NCI-H82 treated with DMSO at 0.1 percent for 48 hours (cell line): ENCODE measurements at regions not wholly inside any gene's neighbourhood (a gene's known extent, or its start where the extent isn't known, plus 50 kb on each side); places are given as distances from the start of the nearest gene placed in this dataset.
"Not testable (repeated sequence)": the region's sequence is repeated elsewhere in the genome, so short reads cannot be mapped to it uniquely, and the experiment has no call there.

Experiments used
- DNase-seq: peaks from one replicate; lab custom pipeline; 2025; ENCODE audit not compliant: unreplicated experiment; lab: John Stamatoyannopoulos, UW

DNA sequence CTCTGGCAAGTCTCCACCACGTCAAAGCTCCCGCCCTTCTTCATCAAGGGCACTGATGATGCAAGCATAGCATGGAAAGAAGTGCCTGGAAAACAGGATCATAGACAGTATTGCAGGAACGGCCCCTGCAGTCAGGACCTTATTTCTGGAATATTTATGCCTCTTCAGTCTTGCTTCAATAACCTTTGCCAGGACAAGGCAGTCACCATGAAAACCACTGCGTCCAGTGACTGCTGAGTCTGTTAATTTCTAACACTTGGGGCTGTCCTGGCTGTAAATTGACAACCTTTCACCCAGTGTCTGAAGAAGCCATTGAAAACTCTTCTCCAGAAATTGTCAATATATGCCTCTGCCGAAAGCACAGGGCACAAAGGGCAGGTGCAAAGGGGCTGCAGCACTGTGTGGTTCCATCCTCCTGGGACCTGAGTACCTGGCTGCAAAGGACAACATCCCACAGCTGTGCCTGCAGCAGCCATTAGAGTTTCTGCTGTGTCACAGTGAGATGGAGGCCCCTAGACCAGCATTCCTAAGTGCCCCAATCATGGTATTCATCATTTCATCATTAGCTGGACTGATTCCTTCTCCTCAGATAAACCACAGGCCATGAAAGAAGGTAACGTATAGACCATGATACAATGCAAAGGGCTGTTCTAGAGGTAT, 819.6 kb downstream of the RNF144A start:
- no peak for DNase-seq

DNA sequence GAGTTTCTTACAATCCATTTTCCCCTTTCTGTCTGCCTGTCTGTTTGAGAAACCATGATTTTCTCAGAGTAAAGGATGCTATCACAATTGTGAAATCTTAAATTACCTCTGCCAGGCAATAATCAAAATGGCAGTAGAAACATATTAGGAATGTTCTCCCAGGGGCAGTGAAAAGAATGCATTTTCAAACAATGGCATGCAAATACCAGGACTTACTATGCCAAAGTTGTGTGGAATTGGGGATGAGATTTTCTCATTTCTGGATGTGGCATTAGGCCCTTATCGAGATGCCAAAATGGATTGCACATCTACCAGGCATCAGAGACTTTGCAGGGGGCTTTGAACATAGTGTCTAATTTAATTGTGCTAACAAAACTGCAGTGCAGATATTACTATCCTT, 821.4 kb downstream of the RNF144A start:
- DNase-seq: no peak

DNA sequence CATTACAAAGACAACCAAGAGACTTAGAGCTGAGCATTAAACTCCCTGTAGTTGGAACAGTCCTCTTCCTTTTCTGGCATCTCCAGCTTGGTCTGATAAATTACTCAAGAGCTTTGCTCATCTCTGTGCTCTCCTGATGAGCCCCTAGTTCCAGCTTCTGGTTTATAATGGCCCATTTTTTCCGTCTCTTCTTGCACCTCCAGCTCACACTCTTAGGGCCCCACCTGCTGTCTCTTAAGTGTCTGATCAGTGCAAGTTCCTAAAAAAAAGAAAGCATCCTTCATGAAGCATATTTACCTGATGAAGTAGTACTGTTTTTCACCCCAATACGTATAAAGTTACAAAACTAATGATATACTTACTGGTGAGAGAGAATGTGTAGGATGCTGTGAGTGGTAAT, 822.9 kb downstream of the RNF144A start:
- no peak for DNase-seq

DNA sequence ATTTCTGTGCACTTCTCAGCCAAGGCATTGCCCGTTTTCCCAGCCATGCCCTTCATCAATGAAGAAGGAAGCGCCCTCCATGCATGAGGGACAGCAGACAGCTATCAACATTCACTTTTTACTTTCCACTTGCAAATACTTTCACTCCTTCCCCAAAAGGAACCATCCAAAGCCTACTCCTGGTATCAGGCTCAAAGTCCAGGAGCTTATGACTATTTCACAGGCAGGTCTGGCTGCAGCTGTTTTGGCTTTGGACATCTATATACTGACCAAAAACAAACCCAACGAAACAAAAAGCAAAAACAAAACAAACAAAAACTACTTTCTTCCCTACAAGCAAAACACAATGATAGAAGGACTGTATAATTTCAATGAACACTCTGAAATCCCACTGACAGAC, 825.1 kb downstream of the RNF144A start:
- no peak for DNase-seq

DNA sequence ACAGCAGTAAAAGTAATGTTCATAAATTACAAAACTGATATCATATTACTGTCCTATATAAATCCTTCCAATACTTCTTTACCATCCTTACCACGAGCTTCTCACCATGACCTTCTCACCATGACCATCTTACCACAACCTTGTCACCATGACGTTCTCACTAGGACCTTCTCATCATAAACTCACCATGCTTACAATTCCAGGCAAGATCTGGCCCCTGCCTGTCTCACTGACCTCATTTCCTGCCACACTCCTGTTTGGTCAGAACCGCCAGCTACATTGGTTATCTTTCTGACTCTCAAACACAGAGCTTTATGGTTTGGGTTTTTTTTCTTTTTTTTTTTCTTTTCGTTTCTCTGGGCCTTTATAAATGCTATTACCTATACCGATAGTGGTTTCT, 827.6 kb downstream of the RNF144A start:
- no peak for DNase-seq

DNA sequence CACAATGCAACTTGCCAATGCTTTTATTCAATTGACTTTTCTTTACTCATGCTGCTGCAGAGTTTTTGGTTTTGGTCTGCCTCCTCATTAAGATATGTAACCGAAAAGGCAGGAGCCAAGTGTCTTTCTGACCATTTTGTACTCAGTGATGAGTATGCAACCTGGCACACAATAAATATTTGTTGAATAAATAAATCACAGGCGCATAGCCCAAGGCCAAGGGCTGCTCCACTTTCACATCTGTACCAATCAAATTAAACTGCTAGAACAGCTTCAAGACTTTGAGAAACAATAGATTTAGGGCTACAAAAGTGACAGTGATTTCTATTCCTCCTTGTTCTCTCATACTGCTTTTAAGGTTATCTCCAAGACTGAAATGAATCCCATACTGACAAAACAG, 828.2 kb downstream of the RNF144A start:
- DNase-seq: no peak

DNA sequence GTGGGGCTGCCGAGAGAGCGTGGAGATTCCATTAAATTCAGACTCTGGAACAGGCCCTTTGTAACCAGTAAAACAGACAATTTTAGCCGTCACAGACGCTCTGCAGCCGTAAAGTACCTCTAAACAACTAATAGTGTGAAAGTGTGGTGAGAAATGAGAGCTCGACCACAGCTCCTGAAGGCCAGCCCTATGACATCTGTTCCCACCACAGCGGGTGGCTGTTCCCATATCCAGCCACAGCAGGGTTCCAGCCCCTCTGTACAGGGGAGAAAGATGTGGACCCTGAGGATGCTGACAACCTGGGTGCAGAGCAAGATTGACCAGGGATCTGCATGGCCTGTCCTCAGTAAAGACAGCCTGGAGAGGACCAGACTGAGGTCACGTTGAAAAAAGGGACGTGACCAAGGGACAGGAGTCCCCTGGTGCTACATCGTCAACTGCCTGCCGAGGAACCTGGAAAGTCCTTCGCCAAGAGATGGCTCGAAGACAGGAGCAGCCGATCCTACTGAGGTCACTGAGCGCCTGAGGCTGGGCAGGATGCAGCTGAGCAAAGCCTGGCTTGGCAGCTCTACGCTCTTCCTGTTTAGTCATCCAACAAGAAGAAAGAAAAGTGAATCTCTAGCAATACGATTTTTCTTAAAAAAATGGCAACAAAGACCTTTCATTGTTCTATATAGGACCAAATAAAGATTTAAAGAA, 831.7 kb downstream of the RNF144A start:
- DNase-seq: no peak

DNA sequence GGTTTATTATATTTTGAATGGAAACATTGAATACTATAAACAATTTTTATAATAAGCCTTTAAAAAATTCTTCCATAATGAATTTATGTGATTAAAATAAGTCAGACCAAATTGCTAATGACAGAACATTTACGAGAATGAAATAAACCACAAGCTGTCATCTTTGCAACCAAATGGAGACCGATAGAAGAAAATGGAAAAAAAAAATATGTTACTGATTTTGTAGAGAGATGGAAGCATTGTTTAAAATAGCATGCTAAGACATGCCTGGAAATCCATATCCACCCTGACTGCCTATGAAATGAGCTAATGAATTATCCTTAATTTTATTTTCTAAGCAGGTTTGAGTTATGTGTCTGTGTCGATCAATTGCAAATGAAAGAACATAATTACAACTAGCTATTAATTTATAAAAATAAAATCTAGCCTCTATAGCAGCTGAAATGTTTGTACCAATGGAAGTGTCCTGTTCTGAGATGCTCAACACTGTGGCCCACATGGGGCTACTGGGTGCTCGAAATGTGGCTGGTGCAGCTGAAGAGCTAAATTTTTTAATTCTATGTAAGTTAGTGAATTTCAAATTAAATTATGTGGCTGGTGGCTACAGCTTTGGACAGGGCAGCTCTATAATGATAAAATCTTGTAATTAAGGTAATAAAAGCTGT, 832.8 kb downstream of the RNF144A start:
- no peak for DNase-seq

DNA sequence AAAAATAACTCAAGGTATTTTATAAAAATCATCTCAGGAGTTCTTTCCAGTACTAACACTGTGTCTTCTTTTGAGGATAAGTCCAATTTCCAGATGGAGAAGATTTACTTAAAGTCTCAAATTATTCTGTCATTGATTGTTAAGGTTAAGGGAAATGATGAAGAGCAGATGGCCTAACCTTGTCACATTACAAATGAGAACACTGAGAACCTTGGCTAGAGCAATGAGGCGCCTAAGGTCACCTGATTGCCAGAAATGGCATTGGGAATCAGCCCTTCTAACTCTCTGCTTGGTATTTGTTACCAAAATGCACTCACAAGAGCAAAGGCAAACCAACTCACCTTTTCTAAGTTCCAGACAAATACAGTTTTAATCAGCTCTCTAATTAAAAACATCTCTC, 835.1 kb downstream of the RNF144A start:
- no peak for DNase-seq

DNA sequence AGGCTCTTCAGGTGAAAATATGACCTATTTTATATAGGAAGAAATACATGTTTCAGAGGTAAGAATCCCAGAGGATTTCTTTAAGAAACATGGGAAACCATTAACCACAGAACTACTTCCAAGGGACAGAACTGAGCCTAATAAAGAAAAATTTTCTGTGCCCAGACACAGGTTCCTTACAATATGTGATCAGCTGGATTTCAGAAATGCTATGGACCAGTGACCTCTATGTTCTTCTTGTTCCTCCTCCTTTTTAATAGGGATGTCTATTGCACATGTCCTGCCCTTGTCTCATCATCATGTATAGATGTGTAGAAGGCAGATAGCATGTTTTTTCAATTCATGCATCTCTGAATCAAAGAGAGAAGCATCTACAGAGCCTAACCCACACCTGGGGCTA, 836.6 kb downstream of the RNF144A start:
- no peak for DNase-seq

DNA sequence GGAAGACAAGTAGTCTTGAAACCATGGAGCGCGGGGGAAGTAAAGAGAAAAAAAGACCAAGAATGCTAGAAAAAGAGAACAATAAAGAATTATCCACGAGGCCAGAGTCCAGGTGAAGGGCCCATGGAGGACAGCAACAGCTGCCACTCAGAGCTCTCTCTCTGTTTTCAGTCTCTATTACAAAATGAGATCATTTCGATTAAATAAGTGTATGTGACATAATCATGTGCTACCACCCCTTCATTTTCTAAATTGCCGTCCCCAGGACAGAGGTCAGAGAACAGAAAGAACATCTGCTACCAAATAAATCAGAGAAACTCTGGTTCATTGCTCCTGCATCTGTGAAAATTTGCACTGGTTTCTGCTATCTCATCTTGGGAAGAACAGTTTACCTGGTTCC, 838.7 kb downstream of the RNF144A start:
- DNase-seq: no peak

DNA sequence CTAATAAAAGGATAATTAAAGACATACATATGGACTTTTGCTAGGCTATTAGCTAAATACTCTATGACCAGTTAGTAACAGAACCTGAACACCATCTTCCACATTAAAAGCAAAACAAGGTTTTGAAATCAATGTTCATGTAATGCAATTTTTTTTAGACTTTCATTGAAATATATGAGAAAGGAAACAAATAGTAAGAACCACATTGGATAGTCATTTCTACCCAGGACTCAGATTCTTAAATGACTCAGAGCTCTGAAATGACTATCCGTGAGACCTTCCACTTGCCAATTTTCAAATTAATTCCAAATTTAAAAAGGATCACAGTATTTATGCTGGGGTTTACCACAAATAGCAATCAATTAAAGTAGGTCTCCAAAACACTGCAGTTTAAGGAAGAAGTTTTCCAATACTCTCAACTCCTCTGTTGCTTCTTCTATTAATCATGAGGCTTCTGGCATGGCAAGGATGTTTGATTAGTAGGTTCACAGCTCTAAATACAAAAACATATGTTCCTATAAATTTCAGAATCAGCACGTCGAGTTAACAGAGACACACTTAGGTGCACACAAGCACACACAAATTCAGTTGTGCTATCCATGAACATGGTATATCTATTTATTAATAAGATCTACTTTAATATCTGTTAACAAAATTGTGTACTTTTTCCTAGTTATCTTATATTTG, 841.0 kb downstream of the RNF144A start:
- DNase-seq: no peak

DNA sequence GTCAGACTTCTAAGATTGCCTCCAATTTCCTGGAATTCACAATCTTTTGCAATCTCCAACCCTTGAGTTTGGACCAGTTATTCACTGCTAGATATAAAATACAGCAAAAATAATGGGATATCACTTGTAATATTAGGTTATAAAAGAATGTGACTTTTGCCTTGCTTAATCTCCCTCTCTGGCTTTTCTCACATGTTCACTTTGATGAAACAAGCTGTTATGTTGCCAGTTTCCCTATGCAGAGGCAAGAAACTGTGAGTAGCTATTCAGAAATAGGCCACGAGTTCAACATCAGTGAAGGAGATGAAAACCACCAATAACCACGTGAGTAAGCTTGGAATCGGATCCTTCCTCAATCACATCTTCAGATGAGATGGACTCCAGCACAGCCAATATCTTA, 842.7 kb downstream of the RNF144A start:
- no peak for DNase-seq

DNA sequence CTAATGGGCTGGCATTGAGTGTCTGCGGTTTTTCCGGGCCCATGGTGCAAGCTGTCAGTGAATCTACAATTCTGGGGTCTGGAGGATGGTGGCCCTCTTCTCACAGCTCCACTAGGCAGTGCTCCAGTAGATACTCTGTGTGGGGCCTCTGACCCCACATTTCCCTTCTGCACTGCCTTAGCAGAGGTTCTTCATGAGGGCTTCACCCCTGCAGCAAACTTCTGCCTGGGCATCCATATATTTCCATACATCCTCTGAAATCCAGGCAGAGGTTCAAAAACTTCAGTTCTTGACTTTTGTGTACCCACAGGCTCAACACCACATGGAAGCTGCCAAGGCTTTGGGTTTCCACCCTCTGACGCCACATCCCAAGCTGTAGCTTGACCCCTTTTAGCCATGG, 846.2 kb downstream of the RNF144A start:
- DNase-seq: not testable (repeated sequence)

DNA sequence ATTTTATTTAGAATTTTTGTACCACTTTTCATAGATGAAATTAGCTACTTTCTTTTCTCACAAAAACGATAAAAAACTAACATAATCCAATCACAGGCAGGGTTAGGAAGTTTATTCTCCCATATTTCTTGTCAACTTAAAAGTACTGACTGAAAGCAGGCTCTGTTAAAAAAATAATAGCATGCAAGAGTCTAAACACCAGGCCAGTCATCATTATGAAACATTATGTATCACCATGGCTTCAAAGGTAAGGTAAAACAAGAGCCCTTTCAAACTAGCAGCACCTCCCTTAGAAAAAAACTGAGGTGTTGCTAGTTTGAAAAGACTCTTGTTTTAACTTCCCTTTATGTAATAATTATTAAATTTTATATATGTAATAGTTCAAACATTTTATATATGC, 848.0 kb downstream of the RNF144A start:
- no peak for DNase-seq

DNA sequence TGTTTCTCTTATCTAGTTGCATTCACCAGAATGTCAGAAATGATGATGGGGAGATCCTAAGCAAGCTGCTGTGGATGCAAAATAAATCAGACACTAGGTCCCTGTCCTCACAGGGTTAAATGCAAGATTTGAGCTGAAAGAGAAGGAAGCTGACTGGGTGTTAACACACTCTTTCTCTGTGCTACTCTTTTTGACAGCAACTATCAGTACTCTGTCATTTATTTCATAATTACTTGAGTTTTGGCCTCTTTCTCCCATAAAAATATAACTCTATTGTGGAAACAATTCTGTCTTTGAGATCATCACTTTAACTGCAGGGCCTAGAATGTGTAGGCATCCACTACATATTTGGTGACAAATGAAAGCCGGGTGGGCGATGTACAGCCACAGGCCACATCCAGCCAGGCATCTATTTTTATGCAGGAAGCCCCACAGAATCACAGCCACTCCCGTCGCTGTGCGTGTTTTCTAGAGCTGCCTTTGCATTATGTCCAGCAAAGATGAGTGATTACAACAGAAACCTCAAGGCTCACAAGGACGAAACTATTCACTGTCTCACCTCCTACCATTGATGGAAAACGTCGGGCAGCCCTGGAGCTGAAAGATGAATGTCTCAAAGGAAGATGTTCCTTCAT, 849.0 kb downstream of the RNF144A start:
- DNase-seq: no peak

DNA sequence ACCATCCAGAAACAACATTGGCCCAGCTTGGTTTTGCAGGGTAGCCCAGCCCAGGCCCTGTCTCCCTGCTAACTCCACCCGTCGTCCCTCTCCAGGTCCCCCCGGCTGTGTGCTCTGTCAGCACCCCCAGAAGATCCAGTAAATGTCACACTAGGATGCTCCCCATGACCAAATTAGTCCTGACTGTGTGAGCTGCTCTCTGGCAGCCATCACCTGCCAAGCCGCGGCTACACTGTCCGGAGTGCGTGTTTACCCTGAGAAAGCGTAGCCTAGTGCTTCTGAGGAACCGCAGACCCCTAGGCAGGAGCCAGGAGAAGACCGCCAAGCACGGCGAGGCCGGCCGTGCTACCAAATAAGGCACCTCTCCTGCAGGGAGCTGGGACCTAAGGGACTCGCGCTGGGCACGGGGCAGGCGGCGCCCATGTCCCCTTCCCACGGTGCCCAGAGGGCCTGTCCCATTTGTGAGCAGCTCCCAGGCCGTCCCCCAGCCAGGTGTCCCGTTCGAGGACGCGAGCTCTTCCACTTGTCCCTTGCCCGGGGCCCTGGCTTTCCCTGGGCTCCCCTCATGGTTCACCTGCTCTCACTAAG, 849.9 kb downstream of the RNF144A start:
- DNase-seq: no peak

DNA sequence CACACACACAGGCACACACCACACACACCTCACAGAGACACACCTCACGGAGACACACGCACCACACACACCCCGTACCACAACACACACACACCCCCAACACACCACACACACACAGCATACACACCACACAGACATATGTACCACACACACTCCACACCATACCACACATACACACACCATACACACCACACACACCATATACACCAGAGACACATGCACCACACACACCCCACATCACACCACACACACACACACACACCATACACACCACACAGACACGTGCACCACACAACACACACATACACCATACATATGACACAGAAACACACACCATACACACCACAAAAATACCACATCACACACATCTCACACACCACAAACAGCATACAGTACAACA, 850.7 kb downstream of the RNF144A start:
- no peak for DNase-seq

DNA sequence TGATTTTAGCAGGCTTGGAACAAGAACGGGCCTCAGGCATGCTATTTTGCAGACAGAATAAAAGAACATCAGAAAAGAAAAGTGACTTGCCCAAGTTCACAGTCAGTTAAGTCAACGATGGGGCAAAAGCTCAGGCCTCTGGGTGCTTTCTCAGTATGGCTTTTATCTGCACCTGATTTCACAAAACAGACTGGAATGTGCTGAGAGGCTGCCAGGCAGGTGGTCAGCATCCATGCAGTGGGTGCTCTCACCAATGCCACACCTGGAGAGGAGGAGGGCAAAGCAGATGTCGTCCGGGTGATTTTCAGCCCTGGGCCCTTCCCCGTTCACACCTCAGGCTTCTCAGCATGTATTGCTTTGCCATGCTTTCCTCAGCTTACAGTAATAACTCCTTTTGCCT, 854.6 kb downstream of the RNF144A start:
- DNase-seq: no peak

DNA sequence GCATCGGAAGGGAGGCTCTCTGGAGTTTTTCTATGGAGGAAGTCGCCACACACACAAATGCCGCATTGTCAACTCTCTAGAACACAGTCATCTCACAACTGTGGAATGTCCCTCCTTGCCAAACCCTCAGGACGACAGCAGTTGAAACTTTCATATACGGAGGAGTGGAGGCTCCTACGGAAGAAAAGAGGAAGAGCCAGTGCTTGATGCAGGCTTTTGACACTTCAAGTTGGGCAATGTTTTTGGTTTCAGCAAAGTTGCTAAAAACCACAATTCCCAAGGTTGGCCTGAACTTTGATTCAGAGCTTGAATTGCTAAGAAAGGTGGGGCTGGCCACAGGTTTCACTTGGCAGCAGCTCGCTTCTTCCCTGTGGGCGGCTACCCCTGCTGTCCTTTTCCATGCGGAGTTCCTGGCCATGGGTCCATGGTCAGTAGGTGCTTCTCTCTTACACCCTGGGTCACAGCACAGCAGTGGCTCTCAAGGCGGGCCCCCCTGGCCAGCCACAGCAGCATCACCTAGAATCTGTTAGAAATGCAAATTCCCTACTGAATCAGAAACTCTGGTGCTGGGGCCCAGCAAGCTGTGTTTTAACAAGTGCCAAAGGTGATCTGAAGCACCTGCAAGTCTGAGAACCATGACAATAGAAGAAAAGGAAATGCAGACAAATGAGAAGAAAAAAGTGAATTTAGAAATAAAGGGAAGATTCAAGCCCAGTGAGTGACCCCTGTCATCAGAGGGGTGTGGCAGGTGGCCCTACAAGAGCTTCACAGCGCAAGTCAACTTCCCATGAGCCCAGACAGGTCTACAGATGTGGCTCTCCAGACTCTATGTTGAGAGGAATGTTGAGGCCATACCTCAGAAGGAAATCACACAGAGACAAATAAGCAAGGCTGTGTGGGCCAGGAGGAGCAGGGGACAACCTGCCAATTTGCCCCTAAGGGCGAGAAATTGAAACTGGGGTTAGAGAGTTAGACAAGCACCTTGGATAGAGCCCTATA, 856.4 kb downstream of the RNF144A start:
- no peak for DNase-seq
